ENCODE measurements at regions not wholly inside any gene's neighbourhood (a gene's known extent, or its start where the extent isn't known, plus 50 kb on each side); places are given as distances from the start of the nearest gene placed in this dataset.
A peak's percentile ranks its signal among the peaks of the same experiment; 100 is the strongest.
"Not testable (repeated sequence)": the region's sequence is repeated elsewhere in the genome, so short reads cannot be mapped to it uniquely, and the experiment has no call there.

GRCh38 chr13:22848539-22849052, 332.2 kb upstream of the SGCG start:
- Histone ChIP-seq H3K36me3 (ENCODE audit: insufficient read depth) (no peaks in the 10 kb centered on the region), H3K4me1 (ENCODE audit: insufficient read depth) (peaks cover 8% of the 10 kb centered on the region; the same call in 1 of the 2 replicates), H3K4me3 (no peak overlapping the region; the same call in 1 of the 2 replicates), H3K27ac (ENCODE audit: low read depth) (peak overlapping the region; percentile 85; the same call in 1 of the 2 replicates), H3K9me2 (ENCODE audit: insufficient read depth) (no peaks in the 10 kb centered on the region), H3K4me2 (peak overlapping the region; percentile 46), H2AFZ (peak overlapping the region; percentile 95), H3F3A (replicated peaks; ENCODE audit: low read depth) (no peaks in the 10 kb centered on the region), H3K79me2 (replicated peaks; ENCODE audit: insufficient read depth) (no peaks in the 10 kb centered on the region), H3K27me3 (ENCODE audit: insufficient read depth) (no peaks in the 10 kb centered on the region), H4K20me1 (replicated peaks; ENCODE audit: insufficient read depth) (no peaks in the 10 kb centered on the region)
- Mint-ChIP-seq H3K4me1 (peaks cover 9% of the 10 kb centered on the region), H3K9me3 (no peaks in the 10 kb centered on the region), H3K27me3 (ENCODE audit: insufficient read depth, low read depth, poor library complexity) (peaks cover 2% of the 10 kb centered on the region), H3K4me3 (no peak overlapping the region), H3K36me3 (ENCODE audit: low read depth) (no peaks in the 10 kb centered on the region), H3K27ac (no peak overlapping the region)
- no peak for TF ChIP-seq NANOG (IDR thresholded peaks at IDR 0.05; ENCODE audit: borderline replicate concordance)
- peak; percentile 49; the same call in 1 of the 2 replicates for TF ChIP-seq POLR2AphosphoS5 (IDR thresholded peaks at IDR 0.05; ENCODE audit: low read depth)
- ATAC-seq (peak; percentile 98), DNase-seq (ENCODE audit: low spot score) (peak; percentile 91)

GRCh38 chr13:22855926-22856325, 324.9 kb upstream of the SGCG start:
- TF ChIP-seq POLR2AphosphoS5 (IDR thresholded peaks at IDR 0.05; ENCODE audit: low read depth) (no peak), REST (IDR thresholded peaks at IDR 0.05; ENCODE audit: unreplicated experiment) (no peak), EZH2 (IDR thresholded peaks at IDR 0.05; ENCODE audit: low read depth, unreplicated experiment) (no peak), STAT1 (IDR thresholded peaks at IDR 0.05; ENCODE audit: unreplicated experiment) (no peak)
- TF ChIP-seq, protein P1, sequence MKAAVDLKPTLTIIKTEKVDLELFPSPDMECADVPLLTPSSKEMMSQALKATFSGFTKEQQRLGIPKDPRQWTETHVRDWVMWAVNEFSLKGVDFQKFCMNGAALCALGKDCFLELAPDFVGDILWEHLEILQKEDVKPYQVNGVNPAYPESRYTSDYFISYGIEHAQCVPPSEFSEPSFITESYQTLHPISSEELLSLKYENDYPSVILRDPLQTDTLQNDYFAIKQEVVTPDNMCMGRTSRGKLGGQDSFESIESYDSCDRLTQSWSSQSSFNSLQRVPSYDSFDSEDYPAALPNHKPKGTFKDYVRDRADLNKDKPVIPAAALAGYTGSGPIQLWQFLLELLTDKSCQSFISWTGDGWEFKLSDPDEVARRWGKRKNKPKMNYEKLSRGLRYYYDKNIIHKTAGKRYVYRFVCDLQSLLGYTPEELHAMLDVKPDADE (IDR thresholded peaks at IDR 0.05) = no peak
- Mint-ChIP-seq H3K36me3 (ENCODE audit: low read depth) (0 out of 3 replicates have a peak, but pooled peaks cover 4% of the 10 kb centered on the region), H3K27me3 (ENCODE audit: insufficient read depth, low read depth, poor library complexity) (no peaks in the 10 kb centered on the region), H3K4me1 (no peaks in the 10 kb centered on the region), H3K27ac (no peak overlapping the region), H3K9me3 (peaks cover 4% of the 10 kb centered on the region; the same call in 2 of the 3 replicates), H3K4me3 (no peak overlapping the region)
- Histone ChIP-seq H4K20me1 (replicated peaks; ENCODE audit: insufficient read depth) (no peaks in the 10 kb centered on the region), H3K27ac (ENCODE audit: low read depth) (no peak overlapping the region), H3K36me3 (ENCODE audit: insufficient read depth) (no peaks in the 10 kb centered on the region), H3K4me3 (no peak overlapping the region), H3K4me2 (no peak overlapping the region), H3K4me1 (ENCODE audit: insufficient read depth) (no peaks in the 10 kb centered on the region), H3K9me2 (ENCODE audit: insufficient read depth) (no peaks in the 10 kb centered on the region), H3K27me3 (ENCODE audit: insufficient read depth) (no peaks in the 10 kb centered on the region), H3K79me2 (replicated peaks; ENCODE audit: insufficient read depth) (no peaks in the 10 kb centered on the region), H3F3A (replicated peaks; ENCODE audit: low read depth) (no peaks in the 10 kb centered on the region), H2AFZ (no peak overlapping the region)
- ATAC-seq = no peak
- DNase-seq (ENCODE audit: low spot score) = no peak

DNA sequence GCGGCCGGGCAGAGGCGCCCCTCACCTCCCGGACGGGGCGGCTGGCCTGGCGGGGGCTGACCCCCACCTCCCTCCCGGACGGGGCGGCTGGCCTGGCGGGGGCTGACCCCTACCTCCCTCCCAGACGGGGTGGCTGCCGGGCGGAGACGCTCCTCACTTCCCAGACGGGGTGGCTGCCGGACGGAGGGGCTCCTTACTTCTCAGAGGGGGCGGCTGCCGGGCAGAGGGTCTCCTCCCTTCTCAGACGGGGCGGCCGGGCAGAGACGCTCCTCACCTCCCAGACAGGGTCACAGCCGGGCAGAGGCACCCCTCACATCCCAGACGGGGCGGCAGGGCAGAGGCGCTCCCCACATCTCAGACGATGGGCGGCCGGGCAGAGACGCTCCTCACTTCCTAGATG, 321.8 kb upstream of the SGCG start:
- not testable (repeated sequence) for H3K4me1 ChIP-seq (ENCODE audit: insufficient read depth); H2AFZ ChIP-seq; H3K36me3 Mint-ChIP-seq (ENCODE audit: low read depth); H3K4me2 ChIP-seq; DNase-seq (ENCODE audit: low spot score); H3K4me1 Mint-ChIP-seq; H3K4me3 ChIP-seq; H3K27me3 ChIP-seq (ENCODE audit: insufficient read depth); H3K27ac Mint-ChIP-seq; H3F3A ChIP-seq (replicated peaks; ENCODE audit: low read depth); H3K4me3 Mint-ChIP-seq; H3K9me2 ChIP-seq (ENCODE audit: insufficient read depth); H3K9me3 Mint-ChIP-seq; H3K27me3 Mint-ChIP-seq (ENCODE audit: insufficient read depth, low read depth, poor library complexity); H3K36me3 ChIP-seq (ENCODE audit: insufficient read depth); H3K79me2 ChIP-seq (replicated peaks; ENCODE audit: insufficient read depth); H4K20me1 ChIP-seq (replicated peaks; ENCODE audit: insufficient read depth); ATAC-seq; H3K27ac ChIP-seq (ENCODE audit: low read depth)

GRCh38 chr13:22859411-22859810, 321.4 kb upstream of the SGCG start:
- not testable (repeated sequence) for H3K9me2 ChIP-seq (ENCODE audit: insufficient read depth); H2AFZ ChIP-seq; H3K36me3 Mint-ChIP-seq (ENCODE audit: low read depth); H3K9me3 Mint-ChIP-seq; H4K20me1 ChIP-seq (replicated peaks; ENCODE audit: insufficient read depth); ATAC-seq; H3K4me1 ChIP-seq (ENCODE audit: insufficient read depth); DNase-seq (ENCODE audit: low spot score); H3K4me2 ChIP-seq; H3K27ac ChIP-seq (ENCODE audit: low read depth); H3K4me3 ChIP-seq; H3K4me3 Mint-ChIP-seq; H3K27ac Mint-ChIP-seq; H3F3A ChIP-seq (replicated peaks; ENCODE audit: low read depth); H3K79me2 ChIP-seq (replicated peaks; ENCODE audit: insufficient read depth); H3K4me1 Mint-ChIP-seq; H3K27me3 Mint-ChIP-seq (ENCODE audit: insufficient read depth, low read depth, poor library complexity); H3K27me3 ChIP-seq (ENCODE audit: insufficient read depth); H3K36me3 ChIP-seq (ENCODE audit: insufficient read depth)

All from GM23338 (cell line).